GM12878 (cell line): ENCODE measurements at regions not wholly inside any gene's neighbourhood (a gene's known extent, or its start where the extent isn't known, plus 50 kb on each side); places are given as distances from the start of the nearest gene placed in this dataset.

Experiments used
- CTCF ChIP-seq, 3 experiments: IDR thresholded peaks in 2 of 3; conservative IDR thresholded peaks in 1 of 3; 2 replicates each; pipeline ENCODE4 v1.5.1; 2011; ENCODE audit warnings: low read depth in 3 of 3, low read length in 3 of 3, mild to moderate bottlenecking in 3 of 3, control low read depth in 2 of 3, moderate library complexity in 2 of 3, inconsistent platforms in 1 of 3, mixed read lengths in 1 of 3; ENCODE audit not compliant: control insufficient read depth in 2 of 3, insufficient read depth in 1 of 3; ENCODE audit errors: extremely low read depth in 1 of 3
- FOXK2 ChIP-seq: fragments of 450-650 bp; IDR thresholded peaks from 2 replicates; pipeline ENCODE4 v1.6.1; 2017; ENCODE audit warnings: mild to moderate bottlenecking, moderate library complexity
- NFIC ChIP-seq: IDR thresholded peaks from 2 replicates; pipeline ENCODE4 v1.6.1; 2012; ENCODE audit warnings: low read depth, mild to moderate bottlenecking, inconsistent platforms, low read length, moderate library complexity
- PRDM15 ChIP-seq: fragments of 450-650 bp; formaldehyde crosslinking; IDR thresholded peaks from 2 replicates; pipeline ENCODE4 v1.4.0; 2020; ENCODE audit warnings: mild to moderate bottlenecking, moderate library complexity
- SPI1 ChIP-seq: IDR thresholded peaks from 2 replicates; pipeline ENCODE4 v1.6.1; 2011; ENCODE audit warnings: low read depth, mild to moderate bottlenecking, low read length, moderate library complexity, borderline replicate concordance; ENCODE audit not compliant: insufficient read depth
- ZNF24 ChIP-seq: fragments of 450-650 bp; IDR thresholded peaks from 2 replicates; pipeline ENCODE4 v1.6.1; 2017; ENCODE audit warnings: antibody characterized with exemption, mild to moderate bottlenecking

- TF ChIP-seq ZNF24 (no peak), SPI1 (no peak), NFIC (no peak), PRDM15 (CRISPR knock-in tag) (no peak), CTCF (IDR thresholded peaks at IDR 0.05 in 2 of 3, conservative IDR thresholded peaks at IDR 0.05 in 1 of 3; ENCODE audit: control insufficient read depth in 2 of 3, extremely low read depth in 1 of 3, insufficient read depth in 1 of 3, low read depth in 3 of 3, low read length in 3 of 3) (no peak), FOXK2 (no peak)
Observed at GRCh38 chr9:115629879-115630840, 512.2 kb upstream of the TNC start.
